Loucy (cell line): ENCODE measurements at regions not wholly inside any gene's neighbourhood (a gene's known extent, or its start where the extent isn't known, plus 50 kb on each side); places are given as distances from the start of the nearest gene placed in this dataset.

Source experiments
- CTCF ChIP-seq: fragments of 200-600 bp; sonication (generic); conservative IDR thresholded peaks from 2 replicates; pipeline ENCODE4 v1.5.1; 2014; ENCODE audit warnings: mild to moderate bottlenecking, antibody characterized with exemption, low read length
- EZH2phosphoT487 ChIP-seq: fragments of 200-600 bp; IDR thresholded peaks from 2 replicates; pipeline ENCODE4 v1.6.1; 2018; ENCODE audit warnings: antibody characterized with exemption, mild to moderate bottlenecking, moderate library complexity, borderline replicate concordance

- TF ChIP-seq CTCF (no peak), EZH2phosphoT487 (no peak)
These were observed 118.5 kb upstream of the COL5A2 start for GRCh38 chr2:189298038-189298437.
